CD14-positive monocyte (primary cell): ENCODE measurements at regions not wholly inside any gene's neighbourhood (a gene's known extent, or its start where the extent isn't known, plus 50 kb on each side); places are given as distances from the start of the nearest gene placed in this dataset.

Experiments
- DNase-seq, 3 donors: peaks; one replicate each; pipeline ENCODE4 v3.0.0-alpha.2; 2011 to 2022
- H2AFZ ChIP-seq: 2 replicates; pipeline ENCODE4 v1.6.0; 2012; ENCODE audit warnings: mild to moderate bottlenecking, low read depth, low read length, inconsistent platforms; ENCODE audit not compliant: insufficient read depth, poor library complexity, severe bottlenecking
- H3K27ac ChIP-seq, 2 donors: 1 replicate in 1 of 2; 2 replicates in 1 of 2; pipeline ENCODE4 v1.5.1; 2012 to 2013; ENCODE audit warnings: low read length in 2 of 2, control low read depth in 1 of 2, inconsistent platforms in 1 of 2, low read depth in 1 of 2, mild to moderate bottlenecking in 1 of 2
- H3K27me3 ChIP-seq, 2 donors: one replicate each; pipeline versions ENCODE4 v1.6.0 to v1.6.1; 2011 to 2013; ENCODE audit warnings: low read length in 2 of 2; ENCODE audit not compliant: control insufficient read depth in 2 of 2, insufficient read depth in 2 of 2
- H3K36me3 ChIP-seq, 2 donors: replicated peaks in 1 of 2; 1 replicate in 1 of 2; 2 replicates in 1 of 2; pipeline versions ENCODE4 v1.5.1 to v1.6.1; 2012 to 2013; ENCODE audit warnings: low read length in 2 of 2, control low read depth in 1 of 2, inconsistent platforms in 1 of 2, mild to moderate bottlenecking in 1 of 2; ENCODE audit not compliant: insufficient read depth in 2 of 2, control insufficient read depth in 1 of 2
- H3K4me1 ChIP-seq, 2 donors: 1 replicate in 1 of 2; 2 replicates in 1 of 2; pipeline versions ENCODE4 v1.5.1 to v1.6.1; 2012 to 2013; ENCODE audit warnings: low read length in 2 of 2, control low read depth in 1 of 2, inconsistent platforms in 1 of 2, mild to moderate bottlenecking in 1 of 2, moderate library complexity in 1 of 2; ENCODE audit not compliant: insufficient read depth in 2 of 2, control insufficient read depth in 1 of 2
- H3K4me2 ChIP-seq: replicated peaks from 2 replicates; pipeline ENCODE3; 2012; ENCODE audit warnings: low read length, moderate library complexity, mild to moderate bottlenecking; ENCODE audit not compliant: poor library complexity, severe bottlenecking; ENCODE audit errors: extremely low read depth
- H3K4me3 ChIP-seq, 3 experiments: fragments of 200-600 bp in 1 of 3; sonication (generic) in 1 of 3; replicated peaks in 1 of 3; 1 replicate in 2 of 3; 2 replicates in 1 of 3; pipeline ENCODE4 v1.5.1; 2011 to 2013; ENCODE audit warnings: low read length in 3 of 3, mild to moderate bottlenecking in 3 of 3, control low read depth in 2 of 3, low read depth in 2 of 3, inconsistent platforms in 1 of 3, moderate library complexity in 1 of 3
- H3K79me2 ChIP-seq: 2 replicates; pipeline ENCODE4 v1.6.0; 2012; ENCODE audit warnings: mild to moderate bottlenecking, control low read depth, inconsistent platforms, low read length, moderate library complexity; ENCODE audit not compliant: insufficient read depth
- H3K9ac ChIP-seq: 2 replicates; pipeline ENCODE4 v1.6.0; 2017; ENCODE audit warnings: low read length, mild to moderate bottlenecking; ENCODE audit not compliant: insufficient read depth, poor library complexity, severe bottlenecking
- H3K9me3 ChIP-seq, 2 donors: replicated peaks in 1 of 2; 1 replicate in 1 of 2; 2 replicates in 1 of 2; pipeline versions ENCODE4 v1.5.1 to v1.6.1; 2012 to 2013; ENCODE audit warnings: low read length in 2 of 2, control low read depth in 1 of 2; ENCODE audit not compliant: control insufficient read depth in 1 of 2, insufficient read depth in 1 of 2
- H4K20me1 ChIP-seq: 2 replicates; pipeline ENCODE4 v1.6.0; 2012; ENCODE audit warnings: mild to moderate bottlenecking, low read length, control low read depth, moderate library complexity; ENCODE audit not compliant: insufficient read depth
- H3K27ac Mint-ChIP-seq, 7 donors: one replicate each; pipeline ENCODE4 v1.8.0; 2020; ENCODE audit warnings: mild to moderate bottlenecking in 7 of 7, mixed read lengths in 7 of 7, moderate library complexity in 6 of 7, inconsistent platforms in 2 of 7
- H3K27me3 Mint-ChIP-seq, 3 donors: one replicate each; pipeline ENCODE4 v1.8.0; 2021 to 2022; ENCODE audit warnings: low read depth in 3 of 3, mild to moderate bottlenecking in 3 of 3, mixed read lengths in 3 of 3, moderate library complexity in 3 of 3, inconsistent platforms in 1 of 3
- H3K36me3 Mint-ChIP-seq, 2 donors: one replicate each; pipeline ENCODE4 v1.8.0; 2020; ENCODE audit warnings: mixed read lengths in 2 of 2, inconsistent platforms in 1 of 2, mild to moderate bottlenecking in 1 of 2
- H3K4me1 Mint-ChIP-seq: one replicate; pipeline ENCODE4 v1.8.0; 2020; ENCODE audit warnings: mild to moderate bottlenecking, mixed read lengths
- H3K4me3 Mint-ChIP-seq, 2 donors: one replicate each; pipeline ENCODE4 v1.8.0; 2020; ENCODE audit warnings: mild to moderate bottlenecking in 2 of 2, mixed read lengths in 2 of 2, moderate library complexity in 1 of 2
- H3K9me3 Mint-ChIP-seq, 7 donors: one replicate each; pipeline ENCODE4 v1.8.0; 2020 to 2022; ENCODE audit warnings: mixed read lengths in 7 of 7, mild to moderate bottlenecking in 6 of 7, moderate library complexity in 6 of 7, inconsistent platforms in 2 of 7
- WGBS: methylation state at CpG from one replicate; pipeline ENCODE4 v1.1.5; 2013; ENCODE audit warnings: missing lambda C conversion rate; ENCODE audit not compliant: insufficient coverage; 5-methylcytosine and 5-hydroxymethylcytosine counted together
- intact Hi-C, 2 donors: fragments of 100-400 bp; cut with micrococcal nuclease; formaldehyde crosslinking; loops; one replicate each; pipeline versions ENCODE4 v1.15.0 to v1.15.1; 2023
- TF ChIP-seq, protein P1 (sequence below): fragments of 200-600 bp; IDR thresholded peaks from one replicate; pipeline ENCODE4 v1.8.0; 2022; ENCODE audit warnings: antibody characterized with exemption, mild to moderate bottlenecking

DNA sequence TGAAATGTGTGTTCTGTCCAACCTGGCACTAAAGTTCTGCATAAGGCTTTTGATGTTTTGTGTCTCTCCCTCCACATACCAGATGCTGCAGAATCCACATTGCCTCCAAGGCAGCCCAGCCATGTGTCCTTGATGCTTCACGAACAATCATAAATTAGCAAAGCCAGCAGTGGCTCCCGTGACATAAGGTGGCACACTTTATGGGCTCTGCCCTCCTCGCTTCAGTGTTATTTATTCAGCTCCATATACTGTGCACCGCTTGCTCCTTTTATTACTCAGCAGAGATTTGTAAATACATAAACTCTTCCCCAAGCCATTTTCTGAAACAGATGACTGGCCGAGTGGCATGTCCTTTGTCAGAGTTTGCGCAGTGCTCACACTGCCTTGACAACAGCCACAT, 112.8 kb upstream of the SLC35F3 start:
- Histone ChIP-seq H3K27ac (no peak overlapping the region), H3K9me3 (no peaks in the 10 kb centered on the region), H3K9ac (no peak overlapping the region), H3K4me3 (no peak overlapping the region), H3K27me3 (no peaks in the 10 kb centered on the region), H3K4me2 (no peak overlapping the region), H4K20me1 (no peaks in the 10 kb centered on the region), H3K79me2 (no peaks in the 10 kb centered on the region), H2AFZ (no peak overlapping the region), H3K36me3 (no peaks in the 10 kb centered on the region), H3K4me1 (no peaks in the 10 kb centered on the region)
- peaks cover 0 to 3% (median 0%) of the 10 kb centered on the region in 7 donors for H3K9me3 Mint-ChIP-seq
- no peak for DNase-seq
- H3K36me3 Mint-ChIP-seq = no peaks in the 10 kb centered on the region
- H3K27ac Mint-ChIP-seq = no peak overlapping the region
- peak overlapping the region in 1 of 2 donors; percentile 24 for H3K4me3 Mint-ChIP-seq
- 83% methylated on average over 6 of the region's 6 CpGs for WGBS
- TF ChIP-seq, protein P1, sequence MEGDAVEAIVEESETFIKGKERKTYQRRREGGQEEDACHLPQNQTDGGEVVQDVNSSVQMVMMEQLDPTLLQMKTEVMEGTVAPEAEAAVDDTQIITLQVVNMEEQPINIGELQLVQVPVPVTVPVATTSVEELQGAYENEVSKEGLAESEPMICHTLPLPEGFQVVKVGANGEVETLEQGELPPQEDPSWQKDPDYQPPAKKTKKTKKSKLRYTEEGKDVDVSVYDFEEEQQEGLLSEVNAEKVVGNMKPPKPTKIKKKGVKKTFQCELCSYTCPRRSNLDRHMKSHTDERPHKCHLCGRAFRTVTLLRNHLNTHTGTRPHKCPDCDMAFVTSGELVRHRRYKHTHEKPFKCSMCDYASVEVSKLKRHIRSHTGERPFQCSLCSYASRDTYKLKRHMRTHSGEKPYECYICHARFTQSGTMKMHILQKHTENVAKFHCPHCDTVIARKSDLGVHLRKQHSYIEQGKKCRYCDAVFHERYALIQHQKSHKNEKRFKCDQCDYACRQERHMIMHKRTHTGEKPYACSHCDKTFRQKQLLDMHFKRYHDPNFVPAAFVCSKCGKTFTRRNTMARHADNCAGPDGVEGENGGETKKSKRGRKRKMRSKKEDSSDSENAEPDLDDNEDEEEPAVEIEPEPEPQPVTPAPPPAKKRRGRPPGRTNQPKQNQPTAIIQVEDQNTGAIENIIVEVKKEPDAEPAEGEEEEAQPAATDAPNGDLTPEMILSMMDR = no peak
- intact Hi-C loops = loop anchor here in 1 of 2 donors (10.0 kb wide), 1 partner anchor 487 kb away; no protein-coding TSS in a partner anchor
- no peaks in the 10 kb centered on the region for H3K4me1 Mint-ChIP-seq
- H3K27me3 Mint-ChIP-seq = peaks cover 0 to 7% (median 4%) of the 10 kb centered on the region in 3 donors

DNA sequence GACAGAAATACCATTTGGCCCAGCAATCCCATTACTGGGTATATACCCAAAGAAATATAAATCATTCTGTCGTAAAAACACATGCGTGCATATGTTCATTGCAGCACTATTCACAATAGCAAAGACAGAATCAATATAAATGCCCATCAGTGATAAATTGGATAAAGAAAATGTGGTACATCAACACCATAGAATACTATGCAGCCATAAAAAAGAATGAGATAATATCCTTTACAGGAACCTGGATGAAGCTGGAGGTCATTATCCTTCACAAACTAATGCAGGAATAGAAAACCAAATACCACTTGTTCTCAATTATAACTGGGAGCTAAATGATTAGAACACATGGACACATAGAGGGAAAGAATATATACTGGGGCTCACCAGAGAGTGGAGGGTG, 109.6 kb upstream of the SLC35F3 start:
- H3K9me3 Mint-ChIP-seq = peaks cover 0 to 8% (median 5%) of the 10 kb centered on the region in 7 donors
- no peaks in the 10 kb centered on the region for H3K27me3 ChIP-seq
- no peak overlapping the region for H3K27ac Mint-ChIP-seq
- no peak overlapping the region for H3K27ac ChIP-seq
- H3K4me2 ChIP-seq = no peak overlapping the region
- H3K27me3 Mint-ChIP-seq = peaks cover 0 to 3% (median 0%) of the 10 kb centered on the region in 3 donors
- no peak overlapping the region for H3K4me3 Mint-ChIP-seq
- intact Hi-C loops = loop anchor here in 1 of 2 donors (10.0 kb wide), 1 partner anchor 490 kb away; no protein-coding TSS in a partner anchor
- no peaks in the 10 kb centered on the region for H3K79me2 ChIP-seq
- no peak overlapping the region for H3K4me3 ChIP-seq
- no peak overlapping the region for H2AFZ ChIP-seq
- no peak overlapping the region for H3K9ac ChIP-seq
- H4K20me1 ChIP-seq = no peaks in the 10 kb centered on the region
- DNase-seq = no peak
- no peaks in the 10 kb centered on the region for H3K9me3 ChIP-seq
- H3K36me3 ChIP-seq = no peaks in the 10 kb centered on the region
- no peaks in the 10 kb centered on the region for H3K36me3 Mint-ChIP-seq
- H3K4me1 Mint-ChIP-seq = no peaks in the 10 kb centered on the region
- WGBS = no CpG with 5 or more reads among the region's 2 CpGs
- TF ChIP-seq, protein P1 = no peak
- H3K4me1 ChIP-seq = no peaks in the 10 kb centered on the region
